H1 (cell line): ENCODE measurements at regions not wholly inside any gene's neighbourhood (a gene's known extent, or its start where the extent isn't known, plus 50 kb on each side); places are given as distances from the start of the nearest gene placed in this dataset.

ENCODE experiments used
- CTCF ChIA-PET: fragments of 300-600 bp; sonication (Branson Sonifier 250); formaldehyde crosslinking; loops from one replicate; lab custom pipeline; 2021; ENCODE audit not compliant: partially characterized antibody; lab: Charles Lee
- POLR2A ChIA-PET: fragments of 300-600 bp; sonication (Branson Sonifier 250); formaldehyde crosslinking; loops from one replicate; lab custom pipeline; 2021; ENCODE audit warnings: inconsistent platforms; ENCODE audit not compliant: partially characterized antibody; lab: Charles Lee
- DNase-seq, 2 experiments: peaks; one replicate each; pipeline versions ENCODE4 v3.0.0 to v3.0.0-alpha.2; 2010 to 2022; ENCODE audit warnings: low spot score in 2 of 2, low read depth in 1 of 2, mixed read lengths in 1 of 2
- FAIRE-seq: peaks from 2 replicates; lab custom pipeline; 2011; peaks lifted over from hg19 to GRCh38; lab: Jason Lieb, UNC
- H2AFZ ChIP-seq: 2 replicates; pipeline ENCODE4 v1.8.1; 2012; ENCODE audit warnings: low read length, inconsistent platforms
- H2AK5ac ChIP-seq: 2 replicates; pipeline ENCODE4 v1.6.1; 2013; ENCODE audit warnings: low read depth, low read length
- H2BK120ac ChIP-seq: replicated peaks from 2 replicates; pipeline ENCODE3; 2013; ENCODE audit warnings: low read depth, low read length, inconsistent platforms
- H2BK12ac ChIP-seq: 2 replicates; pipeline ENCODE4 v1.6.1; 2013; ENCODE audit warnings: low read depth, low read length
- H2BK15ac ChIP-seq: 2 replicates; pipeline ENCODE4 v1.6.1; 2013; ENCODE audit warnings: low read length
- H2BK20ac ChIP-seq: 2 replicates; pipeline ENCODE4 v1.6.1; 2013; ENCODE audit warnings: low read length
- H2BK5ac ChIP-seq: 2 replicates; pipeline ENCODE4 v1.6.1; 2013; ENCODE audit warnings: low read depth, low read length
- H3K14ac ChIP-seq: 2 replicates; pipeline ENCODE4 v1.6.1; 2013; ENCODE audit warnings: inconsistent platforms; ENCODE audit not compliant: insufficient read length
- H3K18ac ChIP-seq: 2 replicates; pipeline ENCODE4 v1.6.1; 2013; ENCODE audit warnings: low read length; ENCODE audit errors: extremely low read depth
- H3K23ac ChIP-seq: 2 replicates; pipeline ENCODE4 v1.6.1; 2013; ENCODE audit warnings: inconsistent platforms; ENCODE audit not compliant: insufficient read length
- H3K23me2 ChIP-seq: 2 replicates; pipeline ENCODE4 v1.6.1; 2013; ENCODE audit warnings: low read depth, low read length
- H3K27ac ChIP-seq: 2 replicates; pipeline ENCODE4 v1.6.1; 2011; ENCODE audit warnings: low read depth, low read length, inconsistent platforms
- H3K27me3 ChIP-seq, 4 experiments: replicated peaks in 1 of 4; 1 replicate in 1 of 4; 2 replicates in 3 of 4; pipeline versions ENCODE4 v1.6.1 to v1.8.1; 2011 to 2013; ENCODE audit warnings: low read length in 3 of 4, mild to moderate bottlenecking in 3 of 4, inconsistent platforms in 2 of 4, mixed read lengths in 2 of 4, moderate library complexity in 1 of 4; ENCODE audit not compliant: control insufficient read depth in 3 of 4, insufficient read depth in 3 of 4; ENCODE audit errors: extremely low read depth in 1 of 4
- H3K36me3 ChIP-seq, 4 experiments: 2 replicates each; pipeline versions ENCODE4 v1.6.1 to v1.8.1; 2011 to 2013; ENCODE audit warnings: mild to moderate bottlenecking in 4 of 4, low read length in 3 of 4, moderate library complexity in 2 of 4, control low read depth in 1 of 4, inconsistent platforms in 1 of 4; ENCODE audit not compliant: insufficient read depth in 4 of 4, control insufficient read depth in 2 of 4
- H3K4ac ChIP-seq: replicated peaks from 2 replicates; pipeline ENCODE3; 2013; ENCODE audit warnings: low read length, low read depth, mixed read lengths, inconsistent platforms; ENCODE audit not compliant: insufficient read length
- H3K4me1 ChIP-seq, 4 experiments: replicated peaks in 1 of 4; 1 replicate in 1 of 4; 2 replicates in 3 of 4; pipeline versions ENCODE4 v1.6.1 to v1.8.1; 2011 to 2013; ENCODE audit warnings: low read length in 3 of 4, inconsistent platforms in 2 of 4, mixed read lengths in 1 of 4; ENCODE audit not compliant: insufficient read depth in 4 of 4, control insufficient read depth in 3 of 4
- H3K4me2 ChIP-seq, 2 experiments: 2 replicates each; pipeline versions ENCODE4 v1.6.1 to v1.8.1; 2011 to 2013; ENCODE audit warnings: low read depth in 2 of 2, low read length in 2 of 2, control low read depth in 1 of 2, inconsistent platforms in 1 of 2, mild to moderate bottlenecking in 1 of 2; ENCODE audit not compliant: insufficient read depth in 1 of 2
- H3K4me3 ChIP-seq, 4 experiments: fragments of 200-600, 300-600 bp in 1 of 4; sonication (generic), shearing (Covaris generic), sonication (Bioruptor Twin) in 1 of 4; 2 replicates each; pipeline versions ENCODE4 v1.5.1 to v1.8.1; 2011 to 2016; ENCODE audit warnings: low read length in 4 of 4, low read depth in 3 of 4, control low read depth in 2 of 4, inconsistent platforms in 2 of 4, mild to moderate bottlenecking in 2 of 4, mixed read lengths in 1 of 4, moderate library complexity in 1 of 4; ENCODE audit not compliant: insufficient read depth in 2 of 4; ENCODE audit errors: extremely low read depth in 1 of 4
- H3K56ac ChIP-seq: replicated peaks from 2 replicates; pipeline ENCODE3; 2013; ENCODE audit warnings: low read depth, mild to moderate bottlenecking, mixed read lengths, low read length, inconsistent platforms; ENCODE audit not compliant: insufficient read length
- H3K79me1 ChIP-seq: 2 replicates; pipeline ENCODE4 v1.6.1; 2013; ENCODE audit warnings: low read depth, low read length, control low read depth
- H3K79me2 ChIP-seq, 2 experiments: 2 replicates each; pipeline versions ENCODE4 v1.6.1 to v1.8.1; 2012 to 2013; ENCODE audit warnings: low read length in 2 of 2, mild to moderate bottlenecking in 2 of 2, inconsistent platforms in 1 of 2; ENCODE audit not compliant: insufficient read depth in 2 of 2, control insufficient read depth in 1 of 2
- H3K9ac ChIP-seq, 4 experiments: replicated peaks in 1 of 4; 1 replicate in 1 of 4; 2 replicates in 3 of 4; pipeline versions ENCODE4 v1.6.1 to v1.8.1; 2011 to 2013; ENCODE audit warnings: low read depth in 3 of 4, low read length in 3 of 4, control low read depth in 2 of 4, mild to moderate bottlenecking in 2 of 4, moderate library complexity in 2 of 4, inconsistent platforms in 1 of 4; ENCODE audit errors: extremely low read depth in 1 of 4
- H3K9me3 ChIP-seq, 2 experiments: 2 replicates each; pipeline versions ENCODE4 v1.6.1 to v1.8.1; 2012 to 2013; ENCODE audit warnings: mild to moderate bottlenecking in 2 of 2, moderate library complexity in 2 of 2, control low read depth in 1 of 2, inconsistent platforms in 1 of 2, low read depth in 1 of 2, low read length in 1 of 2, mixed read lengths in 1 of 2; ENCODE audit not compliant: insufficient read depth in 2 of 2
- H4K20me1 ChIP-seq, 2 experiments: replicated peaks in 1 of 2; 2 replicates each; pipeline versions ENCODE3 to v1.8.1; 2011 to 2013; ENCODE audit warnings: inconsistent platforms in 2 of 2, low read length in 2 of 2, mild to moderate bottlenecking in 1 of 2; ENCODE audit not compliant: insufficient read depth in 2 of 2, control insufficient read depth in 1 of 2
- H4K5ac ChIP-seq: 2 replicates; pipeline ENCODE4 v1.6.1; 2013; ENCODE audit warnings: low read length, low read depth, mixed read lengths, inconsistent platforms; ENCODE audit not compliant: insufficient read length
- H4K8ac ChIP-seq: 2 replicates; pipeline ENCODE4 v1.8.0; 2013; ENCODE audit warnings: mild to moderate bottlenecking, moderate library complexity, low read length, inconsistent platforms; ENCODE audit not compliant: insufficient read depth; ENCODE audit errors: extremely low read depth
- H4K91ac ChIP-seq: replicated peaks from 2 replicates; pipeline ENCODE3; 2013; ENCODE audit warnings: low read length, mixed read lengths, inconsistent platforms; ENCODE audit not compliant: insufficient read length
- BACH1 ChIP-seq: IDR thresholded peaks from 2 replicates; pipeline ENCODE4 v1.6.1; 2012; ENCODE audit warnings: low read length, improper control_type of control experiment
- BRCA1 ChIP-seq: IDR thresholded peaks from 2 replicates; pipeline ENCODE4 v1.6.1; 2012; ENCODE audit warnings: low read depth, low read length, improper control_type of control experiment
- EP300 ChIP-seq, 2 experiments: IDR thresholded peaks; 1 replicate in 1 of 2; 2 replicates in 1 of 2; pipeline ENCODE4 v1.6.1; 2011 to 2012; ENCODE audit warnings: low read depth in 2 of 2, low read length in 2 of 2, mild to moderate bottlenecking in 2 of 2, borderline replicate concordance in 1 of 2, inconsistent platforms in 1 of 2, moderate library complexity in 1 of 2
- KDM4A ChIP-seq: IDR thresholded peaks from one replicate; pipeline ENCODE4 v1.7.1; 2012; ENCODE audit warnings: low read depth, mild to moderate bottlenecking, moderate library complexity, low read length, inconsistent platforms; ENCODE audit not compliant: severe bottlenecking
- KDM5A ChIP-seq: fragments of 200-600 bp; IDR thresholded peaks from 2 replicates; pipeline ENCODE4 v1.7.1; 2012; ENCODE audit warnings: mild to moderate bottlenecking, low read length, inconsistent platforms, mixed read lengths
- PHF8 ChIP-seq: fragments of 200-600 bp; sonication (generic); conservative IDR thresholded peaks from 2 replicates; pipeline ENCODE4 v1.7.1; 2012; ENCODE audit warnings: low read depth, mild to moderate bottlenecking, inconsistent platforms, low read length, moderate library complexity
- POLR2A ChIP-seq, 2 experiments: IDR thresholded peaks; 1 replicate in 1 of 2; 2 replicates in 1 of 2; pipeline ENCODE4 v1.6.1; 2011; ENCODE audit warnings: low read depth in 2 of 2, low read length in 2 of 2, mild to moderate bottlenecking in 2 of 2; ENCODE audit errors: control extremely low read depth in 1 of 2
- RBBP5 ChIP-seq: IDR thresholded peaks from 2 replicates; pipeline ENCODE4 v1.7.1; 2012; ENCODE audit warnings: low read depth, mild to moderate bottlenecking, inconsistent platforms, low read length, moderate library complexity, borderline replicate concordance
- RFX5 ChIP-seq: IDR thresholded peaks from 2 replicates; pipeline ENCODE4 v1.6.1; 2011; ENCODE audit warnings: low read depth, low read length, improper control_type of control experiment, borderline replicate concordance
- SIRT6 ChIP-seq: IDR thresholded peaks from one replicate; pipeline ENCODE4 v1.7.1; 2012; ENCODE audit warnings: low read length, inconsistent platforms
- SIX5 ChIP-seq: IDR thresholded peaks from 2 replicates; pipeline ENCODE4 v1.6.1; 2011; ENCODE audit warnings: mild to moderate bottlenecking, low read depth, low read length
- SP4 ChIP-seq: IDR thresholded peaks from 2 replicates; pipeline ENCODE4 v1.6.1; 2012; ENCODE audit warnings: low read length, inconsistent platforms
- SRF ChIP-seq: IDR thresholded peaks from 2 replicates; pipeline ENCODE4 v1.6.1; 2011; ENCODE audit warnings: mild to moderate bottlenecking, low read depth, low read length, moderate library complexity
- SUZ12 ChIP-seq: fragments of 200-600 bp; sonication (generic); IDR thresholded peaks from 2 replicates; pipeline ENCODE4 v1.6.1; 2012; ENCODE audit warnings: mild to moderate bottlenecking, inconsistent platforms, low read length, moderate library complexity, mixed read lengths
- TAF7 ChIP-seq: optimal IDR thresholded peaks from 2 replicates; pipeline ENCODE3; 2011; ENCODE audit warnings: low read depth, mild to moderate bottlenecking, inconsistent platforms, low read length, moderate library complexity, borderline replicate concordance
- ZNF274 ChIP-seq: IDR thresholded peaks from 2 replicates; pipeline ENCODE4 v1.7.0; 2012; ENCODE audit warnings: low read length, borderline replicate concordance; ENCODE audit errors: extremely low read depth
- WGBS, 2 experiments: shearing (Covaris generic) in 1 of 2; methylation state at CpG; one replicate each; pipeline versions ENCODE4 v1.1.6 to v1.1.7; 2013 to 2015; ENCODE audit warnings: low lambda C conversion rate in 2 of 2, mixed read lengths in 2 of 2, inconsistent platforms in 1 of 2, low coverage in 1 of 2, missing lambda C conversion rate in 1 of 2; ENCODE audit not compliant: insufficient replicate concordance in 2 of 2, insufficient coverage in 1 of 2, insufficient read length in 1 of 2; ENCODE audit errors: extremely low coverage in 1 of 2, missing lambda C conversion rate in 1 of 2; 5-methylcytosine and 5-hydroxymethylcytosine counted together

- no peak overlapping the region for H3K23ac ChIP-seq
- peaks cover 3 to 32% (median 16%) of the 10 kb centered on the region in 4 experiments for H3K4me1 ChIP-seq
- no peak overlapping the region for H2BK12ac ChIP-seq
- CTCF ChIA-PET, result no interaction called here
- H2AFZ ChIP-seq, result no peak overlapping the region
- no peak overlapping the region for H3K4ac ChIP-seq
- H4K20me1 ChIP-seq, result no peaks in the 10 kb centered on the region
- H3K79me2 ChIP-seq, result no peaks in the 10 kb centered on the region
- no peaks in the 10 kb centered on the region for H3K9me3 ChIP-seq
- 100% methylated on average over 1 of the region's 1 CpG; no CpG with 5 or more reads in 1 of the 2 experiments for WGBS, 2 experiments
- no peak overlapping the region for H3K4me3 ChIP-seq
- H3K18ac ChIP-seq, result no peak overlapping the region
- no peak overlapping the region for H2BK5ac ChIP-seq
- H3K9ac ChIP-seq, result no peak overlapping the region
- no peak overlapping the region for H3K27ac ChIP-seq
- H3K14ac ChIP-seq, result no peak overlapping the region
- FAIRE-seq (no peak), DNase-seq (no peak)
- no peaks in the 10 kb centered on the region; the same call in 1 of the 2 replicates for H3K79me1 ChIP-seq
- POLR2A ChIA-PET, result interaction anchor here (0.9 kb wide), 1 partner anchor 9 kb away, joined by 3 read pairs; no protein-coding TSS in a partner anchor
- no peaks in the 10 kb centered on the region for H3K23me2 ChIP-seq
- no peak overlapping the region for H2BK15ac ChIP-seq
- no peaks in the 10 kb centered on the region for H3K27me3 ChIP-seq
- no peak overlapping the region for H3K4me2 ChIP-seq
- no peak overlapping the region for H2BK120ac ChIP-seq
- no peak overlapping the region for H3K56ac ChIP-seq
- H3K36me3 ChIP-seq, result no peaks in the 10 kb centered on the region
- H2AK5ac ChIP-seq, result no peak overlapping the region
- H4K91ac ChIP-seq, result no peak overlapping the region
- no peak for TF ChIP-seq BACH1
- TF ChIP-seq EP300 (IDR thresholded peaks at IDR 0.05; ENCODE audit: borderline replicate concordance in 1 of 2, low read depth in 2 of 2, low read length in 2 of 2), result no peak
- no peak for TF ChIP-seq SP4
- TF ChIP-seq PHF8, result no peak
- no peak for TF ChIP-seq RFX5
- no peak for TF ChIP-seq SUZ12
- TF ChIP-seq ZNF274, result no peak
- no peak for TF ChIP-seq RBBP5
- no peak for TF ChIP-seq POLR2A (IDR thresholded peaks at IDR 0.05; ENCODE audit: control extremely low read depth in 1 of 2, low read depth in 2 of 2, low read length in 2 of 2)
- no peak for TF ChIP-seq TAF7
- TF ChIP-seq KDM4A, result no peak
- no peak for TF ChIP-seq BRCA1
- TF ChIP-seq SRF, result no peak
- no peak for TF ChIP-seq SIRT6
- no peak for TF ChIP-seq SIX5
- TF ChIP-seq KDM5A, result no peak
- TF ChIP-seq, all 59 proteins: peak for 0
- H4K8ac ChIP-seq, result no peak overlapping the region
- H4K5ac ChIP-seq, result no peak overlapping the region
- no peak overlapping the region for H2BK20ac ChIP-seq
These were observed 172.6 kb upstream of the KLF14 start for GRCh38 chr7:130906575-130906974.
